Peyer's patch (tissue), 4 donors: ENCODE measurements at regions not wholly inside any gene's neighbourhood (a gene's known extent, or its start where the extent isn't known, plus 50 kb on each side); places are given as distances from the start of the nearest gene placed in this dataset.

Experiments used
- DNase-seq, 3 donors: peaks; one replicate each; pipeline ENCODE4 v3.0.0-alpha.2; 2017 to 2019
- H3K27ac ChIP-seq, 4 donors: fragments of 200-600 bp; sonication (generic); one replicate each; pipeline ENCODE4 v1.5.1; 2016 to 2019
- H3K27me3 ChIP-seq, 2 donors: fragments of 200-600 bp; sonication (generic); one replicate each; pipeline ENCODE4 v1.5.1; 2019
- H3K36me3 ChIP-seq, 3 donors: fragments of 200-600 bp; sonication (generic); one replicate each; pipeline ENCODE4 v1.5.1; 2016 to 2019
- H3K4me1 ChIP-seq, 4 donors: fragments of 200-600 bp; sonication (generic); one replicate each; pipeline ENCODE4 v1.5.1; 2016 to 2019
- H3K4me3 ChIP-seq, 4 donors: fragments of 200-600 bp; sonication (generic); 1 replicate in 3 of 4; 2 replicates in 1 of 4; pipeline ENCODE4 v1.5.1; 2016 to 2019; ENCODE audit warnings: mild to moderate bottlenecking in 1 of 4
- H3K9me3 ChIP-seq, 4 donors: fragments of 200-600 bp; sonication (generic); one replicate each; pipeline ENCODE4 v1.5.1; 2016 to 2019; ENCODE audit warnings: mild to moderate bottlenecking in 1 of 4
- POLR2A ChIP-seq, 2 donors: fragments of 450-650 bp; IDR thresholded peaks; one replicate each; pipeline ENCODE4 v1.5.1; 2017; ENCODE audit warnings: antibody characterized with exemption in 2 of 2, mild to moderate bottlenecking in 2 of 2, moderate library complexity in 2 of 2
- TF ChIP-seq, protein P1 (sequence below), 6 experiments: fragments of 450-650 bp in 4 of 6; fragments of 200-600 bp in 2 of 6; sonication (generic) in 1 of 6; IDR thresholded peaks; one replicate each; pipeline ENCODE4 v1.5.1; 2017 to 2019; ENCODE audit warnings: antibody characterized with exemption in 6 of 6, mild to moderate bottlenecking in 3 of 6, moderate library complexity in 1 of 6

DNA sequence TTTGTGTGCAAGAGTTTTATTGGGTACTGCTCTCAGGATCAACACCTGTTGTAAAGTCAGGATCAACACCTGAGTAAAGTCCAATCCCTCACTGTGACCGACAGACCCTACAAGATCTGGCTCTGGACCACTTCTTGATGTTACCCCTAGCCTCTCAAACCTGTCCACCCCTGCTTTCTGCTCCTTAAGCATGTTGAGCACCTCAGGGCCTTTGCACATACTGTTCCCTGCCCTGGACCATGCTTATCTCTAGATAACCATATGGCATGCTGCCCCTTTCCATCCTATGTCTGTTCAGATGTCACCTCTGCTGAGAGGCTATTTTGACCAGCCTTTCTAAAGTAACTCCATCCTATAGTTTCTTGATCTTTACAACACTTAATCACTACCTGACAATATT is 269.6 kb downstream of the SMARCA2 start:
- no peak overlapping the region for H3K4me3 ChIP-seq
- DNase-seq, result no peak
- no peak overlapping the region for H3K27ac ChIP-seq
- no peaks in the 10 kb centered on the region for H3K9me3 ChIP-seq
- no peaks in the 10 kb centered on the region for H3K4me1 ChIP-seq
- no peak for TF ChIP-seq POLR2A (IDR thresholded peaks at IDR 0.05)
- TF ChIP-seq, protein P1, sequence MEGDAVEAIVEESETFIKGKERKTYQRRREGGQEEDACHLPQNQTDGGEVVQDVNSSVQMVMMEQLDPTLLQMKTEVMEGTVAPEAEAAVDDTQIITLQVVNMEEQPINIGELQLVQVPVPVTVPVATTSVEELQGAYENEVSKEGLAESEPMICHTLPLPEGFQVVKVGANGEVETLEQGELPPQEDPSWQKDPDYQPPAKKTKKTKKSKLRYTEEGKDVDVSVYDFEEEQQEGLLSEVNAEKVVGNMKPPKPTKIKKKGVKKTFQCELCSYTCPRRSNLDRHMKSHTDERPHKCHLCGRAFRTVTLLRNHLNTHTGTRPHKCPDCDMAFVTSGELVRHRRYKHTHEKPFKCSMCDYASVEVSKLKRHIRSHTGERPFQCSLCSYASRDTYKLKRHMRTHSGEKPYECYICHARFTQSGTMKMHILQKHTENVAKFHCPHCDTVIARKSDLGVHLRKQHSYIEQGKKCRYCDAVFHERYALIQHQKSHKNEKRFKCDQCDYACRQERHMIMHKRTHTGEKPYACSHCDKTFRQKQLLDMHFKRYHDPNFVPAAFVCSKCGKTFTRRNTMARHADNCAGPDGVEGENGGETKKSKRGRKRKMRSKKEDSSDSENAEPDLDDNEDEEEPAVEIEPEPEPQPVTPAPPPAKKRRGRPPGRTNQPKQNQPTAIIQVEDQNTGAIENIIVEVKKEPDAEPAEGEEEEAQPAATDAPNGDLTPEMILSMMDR (IDR thresholded peaks at IDR 0.05), result no peak
- H3K27me3 ChIP-seq, result no peaks in the 10 kb centered on the region
- H3K36me3 ChIP-seq, result no peaks in the 10 kb centered on the region

DNA sequence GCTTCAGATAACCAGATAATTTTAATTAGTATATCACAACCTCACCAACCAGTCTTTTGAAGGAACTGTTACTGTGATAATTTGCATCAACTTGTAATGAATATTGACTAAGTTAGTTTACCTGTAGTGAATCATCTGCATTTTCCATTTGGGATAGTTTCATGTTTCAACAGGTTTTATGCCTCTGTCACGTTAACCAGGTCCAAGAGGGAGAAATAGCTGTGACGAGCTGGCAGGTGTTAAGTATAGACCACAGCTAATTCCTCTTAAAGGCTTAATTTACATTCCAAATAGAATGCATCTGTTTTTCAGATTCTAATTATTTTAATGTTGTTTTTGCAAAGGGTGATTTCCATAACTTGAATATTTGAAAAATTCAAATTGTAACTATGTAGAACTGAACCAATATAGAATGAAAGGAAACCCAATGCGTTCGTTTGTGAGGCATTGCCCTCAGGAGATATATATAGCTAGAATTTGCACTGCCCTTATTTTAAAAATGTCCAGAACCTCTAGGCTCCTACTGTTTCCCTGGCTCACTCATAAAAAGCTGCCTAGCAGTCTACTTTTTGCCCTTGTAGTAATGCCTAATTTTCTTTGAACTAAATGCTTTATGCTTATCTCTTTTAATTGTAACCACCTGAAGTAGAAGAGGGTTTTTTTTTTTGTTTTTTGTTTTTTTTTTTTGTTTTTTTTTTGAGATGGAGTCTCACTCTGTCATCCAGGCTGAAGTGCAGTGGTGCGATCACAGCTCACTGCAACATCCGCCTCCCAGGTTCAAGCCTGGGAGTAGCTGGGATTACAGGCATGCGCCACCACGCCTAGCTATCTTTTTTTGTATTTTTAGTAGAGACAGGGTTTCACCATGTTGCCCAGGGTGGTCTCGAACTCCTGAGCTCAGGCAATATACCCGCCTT is 270.5 kb downstream of the SMARCA2 start:
- Histone ChIP-seq H3K27ac (no peak overlapping the region), H3K9me3 (no peaks in the 10 kb centered on the region), H3K4me1 (no peaks in the 10 kb centered on the region), H3K4me3 (no peak overlapping the region), H3K27me3 (no peaks in the 10 kb centered on the region), H3K36me3 (no peaks in the 10 kb centered on the region)
- no peak for TF ChIP-seq POLR2A (IDR thresholded peaks at IDR 0.05)
- TF ChIP-seq, protein P1 (IDR thresholded peaks at IDR 0.05), result no peak
- no peak for DNase-seq

DNA sequence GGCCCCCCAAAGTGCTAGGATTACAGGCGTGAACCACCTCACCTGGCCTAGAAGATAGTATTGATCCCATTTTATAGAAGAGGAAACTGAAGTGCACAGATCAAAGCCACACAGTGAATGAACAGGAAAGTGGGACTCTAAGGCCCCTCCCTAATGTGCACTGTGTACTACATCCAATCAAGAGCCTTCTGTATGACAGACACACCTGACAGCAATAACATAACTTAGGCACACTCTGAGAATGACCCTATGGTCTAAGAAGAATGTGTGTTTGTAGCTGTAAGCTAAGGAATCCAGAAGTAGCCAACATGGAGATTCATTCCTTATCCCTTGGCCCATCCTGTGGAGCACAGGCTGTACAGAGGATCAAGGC is 271.2 kb downstream of the SMARCA2 start:
- Histone ChIP-seq H3K4me3 (no peak overlapping the region), H3K27ac (no peak overlapping the region), H3K36me3 (no peaks in the 10 kb centered on the region), H3K4me1 (no peaks in the 10 kb centered on the region), H3K9me3 (no peaks in the 10 kb centered on the region), H3K27me3 (no peaks in the 10 kb centered on the region)
- no peak for DNase-seq
- TF ChIP-seq POLR2A (IDR thresholded peaks at IDR 0.05), result no peak
- TF ChIP-seq, protein P1 (IDR thresholded peaks at IDR 0.05), result no peak

DNA sequence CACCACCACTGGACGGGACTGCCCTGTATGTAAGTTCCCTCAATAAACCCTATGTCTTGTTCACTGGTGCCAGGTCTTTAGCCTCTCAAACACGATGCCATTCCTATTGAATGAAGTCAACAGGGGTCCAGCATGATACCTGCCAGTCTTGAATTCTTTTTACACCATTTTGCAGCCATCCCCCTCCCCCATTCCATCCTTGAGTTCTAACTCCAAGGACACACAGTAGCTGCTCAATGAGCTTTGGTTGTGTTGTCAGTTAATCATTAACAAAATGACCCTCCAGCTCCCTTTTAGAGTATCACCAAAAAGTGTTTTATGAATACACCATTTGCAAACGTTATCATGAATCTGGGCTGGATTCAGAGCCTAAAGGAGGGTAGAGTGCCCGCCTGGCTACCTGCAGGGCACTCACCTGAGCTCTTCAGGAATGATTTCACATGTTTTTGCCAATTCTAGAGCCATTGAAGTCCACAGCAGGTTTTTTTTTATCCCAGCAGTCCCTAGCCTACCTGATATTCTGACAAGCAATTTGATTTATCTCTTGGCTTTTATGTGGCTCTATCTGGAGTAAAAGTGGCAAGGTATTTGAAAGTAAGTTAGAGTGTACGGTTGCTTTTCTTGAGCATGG is 271.8 kb downstream of the SMARCA2 start:
- Histone ChIP-seq H3K4me3 (no peak overlapping the region), H3K27me3 (no peaks in the 10 kb centered on the region), H3K9me3 (no peaks in the 10 kb centered on the region), H3K27ac (no peak overlapping the region), H3K4me1 (no peaks in the 10 kb centered on the region), H3K36me3 (no peaks in the 10 kb centered on the region)
- no peak for DNase-seq
- TF ChIP-seq POLR2A (IDR thresholded peaks at IDR 0.05), result no peak
- TF ChIP-seq, protein P1 (IDR thresholded peaks at IDR 0.05), result no peak

DNA sequence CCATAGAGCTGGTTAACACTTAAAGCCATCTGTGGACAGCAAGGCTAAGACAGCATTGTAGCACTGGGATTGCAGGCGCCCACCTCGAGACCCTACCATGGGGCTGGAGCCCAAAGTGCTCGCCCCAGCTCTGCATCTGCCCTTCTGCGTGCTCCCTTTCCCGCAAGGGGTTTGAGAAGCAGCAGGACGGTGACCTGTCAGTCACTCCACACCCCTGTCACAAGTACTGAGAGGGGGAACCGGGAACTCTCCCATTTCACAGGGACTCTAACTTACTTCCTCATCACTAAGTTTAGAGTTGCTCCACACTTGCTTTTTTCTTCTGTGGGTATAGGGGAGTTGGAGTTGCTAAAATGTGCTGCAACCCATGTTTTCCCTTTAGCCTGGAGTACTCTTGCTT is 273.2 kb downstream of the SMARCA2 start:
- no peaks in the 10 kb centered on the region for H3K27me3 ChIP-seq

More for the DNA sequence above, 273.2 kb downstream of the SMARCA2 start:
- Histone ChIP-seq H3K27ac (no peak overlapping the region), H3K9me3 (no peaks in the 10 kb centered on the region), H3K4me1 (no peaks in the 10 kb centered on the region), H3K4me3 (no peak overlapping the region), H3K36me3 (no peaks in the 10 kb centered on the region)
- TF ChIP-seq, protein P1 (IDR thresholded peaks at IDR 0.05), result no peak
- TF ChIP-seq POLR2A (IDR thresholded peaks at IDR 0.05), result no peak
- no peak for DNase-seq
